HG02884 (cell line): ENCODE measurements at regions not wholly inside any gene's neighbourhood (a gene's known extent, or its start where the extent isn't known, plus 50 kb on each side); places are given as distances from the start of the nearest gene placed in this dataset.
"Not testable (repeated sequence)": the region's sequence is repeated elsewhere in the genome, so short reads cannot be mapped to it uniquely, and the experiment has no call there.

Experiments used
- ATAC-seq: cut with Tn5 transposase; IDR thresholded peaks from one replicate; pipeline ENCODE4 v1.9.1; 2021; ENCODE audit warnings: mild to moderate bottlenecking, moderate library complexity; ENCODE audit not compliant: unreplicated experiment

DNA sequence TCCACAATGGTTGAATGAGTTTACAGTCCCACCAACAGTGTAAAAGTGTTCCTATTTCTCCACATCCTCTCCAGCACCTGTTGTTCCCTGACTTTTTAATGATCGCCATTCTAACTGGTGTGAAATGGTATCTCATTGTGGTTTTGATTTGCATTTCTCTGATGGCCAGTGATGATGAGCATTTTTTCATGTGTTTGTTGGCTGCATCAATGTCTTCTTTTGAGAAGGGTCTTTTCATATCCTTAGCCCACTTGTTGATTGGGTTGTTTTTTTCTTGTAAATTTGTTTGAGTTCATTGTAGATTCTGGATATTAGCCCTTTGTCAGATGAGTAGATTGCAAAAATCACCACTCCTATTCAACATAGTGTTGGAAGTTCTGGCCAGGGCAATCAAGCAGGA, 287.6 kb upstream of the RASGRP1 start:
- ATAC-seq: not testable (repeated sequence)

DNA sequence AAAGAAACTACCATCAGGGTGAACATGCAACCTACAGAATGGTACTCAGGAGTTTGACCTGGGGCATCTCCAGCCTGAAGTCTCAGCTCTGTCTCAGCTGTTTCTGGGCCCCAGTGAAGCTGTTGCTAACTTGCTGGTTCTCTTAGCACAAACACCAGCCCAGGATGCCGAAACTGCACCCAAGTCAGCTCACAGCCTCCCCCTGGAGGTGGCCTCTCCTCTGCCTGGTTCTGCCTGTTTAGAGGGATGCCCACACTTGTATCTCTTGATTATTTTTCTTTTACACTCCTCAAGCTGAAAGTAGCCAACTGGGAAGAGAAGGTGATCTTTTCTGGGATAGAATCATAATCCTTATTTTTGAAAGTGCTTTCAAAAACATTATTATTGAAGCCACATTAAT, 289.0 kb upstream of the RASGRP1 start:
- ATAC-seq: no peak

DNA sequence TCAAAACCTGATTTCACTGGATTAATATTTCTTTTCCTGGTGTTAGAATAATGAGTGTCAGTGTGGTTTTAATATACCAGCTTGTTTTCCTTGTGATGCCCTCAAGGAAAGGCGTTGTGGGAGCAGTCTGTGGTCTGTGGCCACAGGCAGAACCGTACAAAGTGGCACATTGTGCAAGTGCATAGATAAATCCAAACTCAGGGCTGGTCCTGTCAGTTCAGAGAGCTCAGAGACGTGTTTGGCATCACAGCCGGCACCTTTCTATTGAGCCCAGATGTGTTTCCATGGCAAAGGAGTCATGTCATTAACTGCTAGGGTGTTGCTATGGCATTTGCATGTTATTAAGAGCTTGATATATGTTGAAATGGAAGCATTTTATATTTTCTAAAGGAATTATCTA, 289.9 kb upstream of the RASGRP1 start:
- no peak for ATAC-seq

DNA sequence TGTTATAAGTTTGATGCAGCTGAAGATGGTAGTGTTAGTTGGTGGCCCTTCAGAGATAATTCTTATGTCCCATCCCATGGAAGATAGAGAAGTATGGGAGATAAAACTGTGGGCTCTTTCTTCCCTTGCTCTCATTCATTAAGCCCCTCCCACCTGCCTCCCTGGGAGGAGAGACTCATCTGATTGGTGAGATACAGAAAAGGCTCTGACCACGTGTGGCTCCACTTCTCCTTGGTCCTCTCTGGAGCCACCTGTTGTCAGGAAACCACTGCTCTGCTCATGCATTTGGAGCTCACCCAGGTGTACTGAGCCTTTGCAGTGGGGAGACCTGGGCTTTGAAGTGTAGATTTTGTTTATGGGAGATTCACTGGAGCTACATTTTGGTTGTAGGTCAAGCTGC, 293.2 kb upstream of the RASGRP1 start:
- ATAC-seq: no peak

DNA sequence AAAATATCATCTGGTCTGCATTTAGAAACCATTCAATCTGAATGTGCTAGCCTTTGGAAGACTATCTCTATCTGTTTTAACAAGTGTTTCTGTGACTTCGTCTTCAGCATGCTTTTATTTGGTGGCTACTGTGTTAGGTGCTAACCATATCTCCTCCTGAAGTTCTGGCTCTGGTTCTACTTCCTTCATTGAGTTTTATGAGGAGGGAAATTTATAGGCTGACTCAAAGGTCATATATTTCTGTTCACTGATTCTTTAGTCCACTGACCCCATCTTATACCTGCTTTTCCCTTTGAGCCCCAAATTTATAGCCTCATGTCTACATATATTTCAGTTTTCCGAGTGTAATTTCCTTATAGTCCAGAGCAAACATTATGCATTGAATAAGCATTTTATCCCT, 295.0 kb upstream of the RASGRP1 start:
- no peak for ATAC-seq

DNA sequence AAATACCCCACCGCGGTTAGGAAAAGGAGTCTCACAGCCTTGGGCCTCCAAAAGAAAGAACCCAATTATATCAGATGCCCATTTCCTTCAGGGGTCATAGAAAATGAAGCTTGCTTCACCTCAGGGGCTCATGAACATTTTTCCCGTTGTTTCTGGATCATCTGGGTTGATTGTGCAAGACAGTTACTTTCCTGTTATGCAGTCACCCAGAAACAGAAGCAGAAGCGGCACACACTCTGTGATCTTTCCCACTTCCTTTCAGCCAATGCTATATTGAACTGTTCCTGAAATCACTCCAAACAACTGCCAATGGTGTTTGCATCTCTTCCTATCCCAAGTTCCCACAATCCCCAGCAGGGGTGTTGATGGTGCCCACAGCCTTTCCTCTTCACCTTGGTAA, 295.6 kb upstream of the RASGRP1 start:
- ATAC-seq: no peak

DNA sequence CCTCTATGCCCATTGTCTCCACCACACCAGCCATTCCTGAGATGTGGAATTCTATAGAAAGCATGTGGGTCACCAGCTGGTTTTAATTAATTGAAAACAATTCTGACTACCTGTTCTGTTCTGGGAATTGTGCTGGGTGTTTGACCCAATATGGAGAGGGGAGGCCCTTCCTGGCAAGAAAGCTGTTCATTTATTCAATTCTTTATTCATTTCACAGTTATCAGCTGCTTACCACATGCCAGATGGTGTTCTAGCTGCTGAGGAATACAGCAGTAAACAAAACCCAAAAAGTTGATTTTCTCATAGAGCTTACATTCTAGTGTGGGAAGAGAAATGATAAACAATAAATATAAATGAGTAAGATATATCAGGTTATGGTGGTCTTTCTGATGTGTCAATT, 296.1 kb upstream of the RASGRP1 start:
- no peak for ATAC-seq

DNA sequence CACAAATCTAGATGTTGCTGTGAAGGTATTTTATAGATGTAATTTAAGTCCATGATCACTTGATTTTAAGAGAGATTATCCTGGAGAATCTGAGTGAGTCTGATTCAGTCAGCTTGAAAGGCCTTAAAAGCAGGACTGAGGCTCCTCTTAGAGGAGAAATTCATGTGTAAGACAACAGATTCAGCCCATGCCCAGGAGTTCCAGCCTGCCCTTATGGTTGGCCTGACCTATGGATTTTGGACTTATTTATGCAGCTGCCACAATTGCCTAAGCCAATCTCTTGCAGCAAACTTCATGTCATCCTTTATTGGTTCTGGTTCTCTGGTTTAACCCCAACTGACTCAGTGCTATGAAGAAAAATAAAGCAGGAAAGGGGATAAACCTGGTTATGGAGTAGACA, 296.5 kb upstream of the RASGRP1 start:
- no peak for ATAC-seq

DNA sequence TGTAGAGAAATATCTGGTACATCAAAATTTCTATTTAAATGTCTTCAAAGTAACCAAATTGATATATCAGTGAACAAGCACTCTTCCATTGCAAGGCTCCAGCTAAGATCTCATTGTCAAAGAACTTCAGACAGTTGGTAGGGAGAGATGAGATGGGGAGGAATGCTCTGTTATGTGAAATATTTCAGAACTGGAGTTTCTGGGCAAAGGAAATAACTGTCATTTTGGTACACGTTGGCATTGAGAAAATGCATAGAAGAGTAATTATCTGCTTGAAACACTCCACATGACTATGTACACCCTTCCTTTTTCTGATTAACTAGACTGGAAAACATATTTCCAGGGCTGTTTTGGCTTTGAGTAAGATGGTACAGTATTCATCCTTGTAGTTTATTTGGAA, 297.5 kb upstream of the RASGRP1 start:
- ATAC-seq: no peak

DNA sequence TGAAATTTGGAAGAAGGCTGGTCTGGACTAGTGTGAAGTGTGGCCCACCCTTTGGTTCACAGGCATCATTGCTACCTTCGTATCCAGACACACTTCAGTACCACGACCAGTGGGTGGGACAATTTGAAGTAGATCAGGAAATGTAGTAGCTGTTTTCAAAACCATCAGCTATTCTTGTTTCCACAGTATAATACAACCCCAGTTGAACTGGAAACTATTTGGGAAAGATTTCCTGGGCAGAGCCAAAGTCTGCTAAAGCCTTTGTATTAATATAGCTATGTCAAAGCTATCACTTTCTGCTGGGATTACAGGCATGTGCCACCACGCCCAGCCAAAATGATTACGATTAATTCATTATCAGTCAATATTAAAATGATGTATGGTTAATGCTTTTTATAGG, 298.8 kb upstream of the RASGRP1 start:
- no peak for ATAC-seq

DNA sequence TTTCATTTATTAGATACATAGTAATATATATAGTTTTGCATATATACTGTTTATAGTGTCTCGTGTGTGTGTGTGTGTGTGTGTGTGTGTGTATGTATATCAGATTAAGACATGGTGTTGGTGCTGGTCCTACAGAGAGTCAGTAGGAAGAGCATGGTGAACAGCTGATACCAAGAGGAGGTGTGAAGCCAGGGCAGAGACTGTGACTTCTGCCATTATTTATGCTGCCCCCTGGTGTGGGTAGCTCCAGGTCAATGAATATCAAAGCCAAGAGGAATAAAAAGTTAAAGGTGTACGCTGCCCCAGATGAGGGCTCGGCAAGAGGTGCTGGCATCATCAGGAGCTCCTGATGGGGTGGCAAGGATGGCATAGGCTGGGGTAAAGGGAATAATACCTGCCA, 299.5 kb upstream of the RASGRP1 start:
- ATAC-seq: no peak

DNA sequence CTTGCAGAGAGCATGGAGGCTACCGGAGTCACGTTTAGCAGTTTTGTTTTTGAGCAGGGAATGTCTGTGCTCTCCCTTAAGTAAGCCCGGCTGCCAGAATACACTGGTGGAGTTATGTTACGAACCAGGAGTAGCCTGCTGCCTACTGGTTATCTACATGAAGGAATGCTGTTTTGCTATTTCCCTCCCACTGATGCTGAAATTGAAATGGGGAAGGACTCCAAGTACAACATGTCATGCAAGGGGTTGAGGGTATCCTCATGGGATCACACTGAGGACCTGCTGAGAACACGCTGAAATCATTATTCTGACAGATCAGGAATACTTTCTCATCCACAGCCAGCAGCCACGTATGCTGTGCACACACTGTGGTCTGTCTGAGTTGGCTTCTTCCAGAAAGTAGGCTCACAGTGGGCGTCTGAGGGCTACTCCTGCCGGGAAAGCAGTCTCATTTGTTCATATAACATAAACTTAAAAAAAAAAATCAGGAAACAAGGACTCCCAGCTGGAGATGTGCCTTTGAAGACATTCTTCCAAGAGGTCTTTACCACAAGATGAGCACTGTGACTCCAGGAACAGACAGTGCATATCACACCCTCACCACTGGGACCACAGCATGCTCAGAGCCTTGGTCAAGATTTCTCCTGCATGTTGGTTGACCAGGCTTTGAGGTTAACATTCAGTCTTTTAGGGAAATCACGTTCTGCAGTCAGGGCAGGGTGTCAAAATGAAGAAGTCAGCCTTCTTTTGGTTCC, 300.4 kb upstream of the RASGRP1 start:
- ATAC-seq: no peak

DNA sequence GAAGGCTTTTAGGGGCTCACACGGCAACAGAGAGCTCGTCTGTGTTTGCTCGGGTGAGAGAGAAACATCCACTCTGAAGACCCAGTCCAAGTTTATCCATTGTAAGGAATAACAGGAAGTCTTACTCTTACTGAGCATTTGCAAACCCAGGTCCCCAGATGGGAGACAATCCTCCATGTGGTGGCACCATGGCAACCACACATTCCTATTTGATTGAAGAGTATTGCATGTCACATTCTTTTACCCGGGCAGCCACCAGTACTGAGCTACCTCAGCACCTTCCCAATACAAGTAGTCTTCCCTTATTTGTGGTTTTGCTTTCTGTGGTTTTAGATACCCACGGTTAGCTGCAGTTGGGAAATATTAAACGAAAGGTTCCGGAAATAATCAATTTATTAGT, 302.9 kb upstream of the RASGRP1 start:
- ATAC-seq: no peak

DNA sequence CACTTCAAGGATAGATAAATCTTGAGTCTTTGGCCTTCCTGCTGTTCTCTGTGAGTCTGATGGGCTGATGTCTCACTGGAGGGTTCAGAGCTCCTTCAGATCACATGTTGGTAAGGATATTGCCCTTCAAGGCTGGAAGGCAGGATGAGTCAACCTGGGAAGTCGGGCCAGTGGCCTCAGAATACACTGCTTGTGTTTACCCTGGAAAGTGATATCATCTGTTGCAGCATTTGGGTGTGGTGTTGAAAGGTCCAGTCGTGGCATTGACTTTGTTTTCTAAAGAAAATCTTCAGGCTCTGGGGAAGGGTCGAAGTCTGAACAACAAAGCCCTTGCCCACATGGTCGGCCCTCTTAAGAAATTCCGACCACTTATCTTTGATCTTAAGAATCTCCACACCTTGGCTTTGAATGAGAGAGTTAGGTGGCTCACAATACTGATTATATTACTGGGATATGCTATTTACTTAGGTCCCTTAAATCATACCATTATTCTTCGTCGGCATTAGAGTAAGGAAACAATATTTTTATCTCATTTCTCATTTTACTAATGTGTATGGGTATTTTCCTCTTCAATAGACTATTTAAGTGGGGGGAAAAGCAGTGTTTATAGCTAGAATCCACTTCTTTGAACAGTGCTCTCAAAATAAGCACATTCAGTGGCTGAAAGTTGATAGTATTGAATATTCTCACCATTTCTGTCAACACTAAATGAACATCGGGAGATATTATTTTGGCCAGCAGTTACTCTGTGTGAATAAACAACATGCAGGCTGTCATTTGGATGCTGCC, 303.9 kb upstream of the RASGRP1 start:
- no peak for ATAC-seq

DNA sequence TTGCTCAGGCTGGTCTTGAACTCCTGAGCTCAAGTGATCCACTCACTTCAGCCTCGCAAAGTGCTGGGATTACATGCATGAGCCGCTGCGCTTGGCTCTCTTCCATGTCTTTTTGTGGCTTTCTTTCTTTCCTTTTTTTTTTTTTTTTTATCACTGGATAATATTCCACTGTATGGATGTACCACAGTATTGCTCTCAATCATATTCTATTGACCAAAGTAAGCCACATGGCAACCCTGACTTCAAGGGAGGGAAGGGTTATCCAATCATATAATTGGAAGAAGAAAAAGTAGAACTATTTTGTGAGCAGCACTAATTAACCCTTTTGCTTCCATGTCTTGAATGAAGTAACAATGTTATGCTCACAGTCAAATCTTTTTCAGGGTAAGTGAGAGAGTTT, 307.0 kb upstream of the RASGRP1 start:
- no peak for ATAC-seq

DNA sequence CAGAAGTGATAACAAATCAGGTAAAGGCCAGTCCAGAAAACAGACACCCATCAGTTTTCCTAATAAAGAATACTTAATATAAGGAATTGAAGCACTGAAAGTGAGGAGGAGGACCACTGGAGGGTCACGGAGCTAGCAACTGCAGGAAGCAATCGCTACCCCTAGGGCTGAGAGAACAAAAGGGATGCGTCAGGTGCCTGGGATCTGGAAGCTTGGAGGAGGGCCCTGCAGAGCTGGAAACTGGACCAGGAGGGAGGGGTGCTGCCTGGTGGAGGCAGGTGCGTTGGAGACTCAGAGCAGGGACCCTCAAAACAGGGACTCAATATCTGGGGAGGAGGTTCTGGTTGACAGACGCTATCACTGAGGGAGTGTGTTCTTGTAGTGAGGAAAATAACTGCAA, 308.1 kb upstream of the RASGRP1 start:
- no peak for ATAC-seq

DNA sequence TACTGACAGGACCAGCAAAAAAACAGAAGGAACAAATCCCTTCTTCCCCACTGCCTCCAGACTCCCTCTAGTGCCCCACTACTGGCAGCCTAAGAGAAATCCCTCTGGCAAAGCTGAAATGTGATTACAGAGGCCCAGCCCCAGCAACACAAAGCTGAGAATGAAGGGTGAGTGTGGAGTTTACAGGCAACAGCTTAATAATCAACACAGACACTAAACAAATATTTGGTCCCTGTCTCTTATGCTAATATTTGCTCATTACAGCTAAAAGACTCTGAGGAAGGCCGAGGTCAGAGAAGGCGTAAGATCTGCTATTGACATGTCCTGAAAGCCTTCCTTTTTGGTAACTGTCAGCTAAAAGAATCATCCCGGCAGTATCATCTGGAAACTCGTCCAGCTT, 308.5 kb upstream of the RASGRP1 start:
- no peak for ATAC-seq

DNA sequence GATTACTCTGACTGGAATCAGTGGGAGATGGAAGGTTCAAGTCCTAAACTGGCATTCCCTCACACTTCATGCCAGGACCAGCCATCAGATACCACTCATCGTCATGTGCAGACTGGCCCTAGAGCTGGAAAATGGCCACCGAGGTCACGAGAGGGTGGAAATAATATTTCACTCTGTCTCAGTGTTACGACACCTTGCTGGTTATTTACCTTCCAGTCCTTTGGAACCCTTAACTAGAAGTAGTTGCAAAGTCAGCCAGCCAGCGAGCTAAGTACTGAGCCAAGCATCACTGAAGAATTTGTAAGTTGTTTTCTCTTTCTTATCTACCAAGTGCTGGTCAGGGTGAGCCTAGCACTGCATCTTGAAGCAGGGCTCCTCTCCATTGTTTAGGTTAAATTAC, 309.9 kb upstream of the RASGRP1 start:
- no peak for ATAC-seq

DNA sequence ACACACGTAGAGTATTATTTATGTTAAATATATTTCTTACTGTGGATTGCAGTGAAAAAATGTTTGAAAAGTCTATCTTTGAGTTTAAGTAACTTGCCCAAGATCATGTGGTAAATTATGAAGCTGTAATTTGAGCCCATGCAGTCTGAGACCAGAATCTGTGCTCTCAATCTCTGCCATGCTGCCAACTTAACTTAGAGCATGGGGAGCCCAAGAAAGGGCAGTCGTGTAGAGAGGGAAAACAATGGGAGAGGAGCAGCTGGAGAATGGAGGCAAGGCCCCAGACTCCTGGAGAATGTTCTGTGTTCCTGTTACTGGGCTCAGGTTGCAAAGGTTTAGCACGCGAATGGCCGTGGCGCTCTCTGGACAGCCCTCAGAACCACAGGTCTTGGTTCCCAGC, 311.6 kb upstream of the RASGRP1 start:
- no peak for ATAC-seq

DNA sequence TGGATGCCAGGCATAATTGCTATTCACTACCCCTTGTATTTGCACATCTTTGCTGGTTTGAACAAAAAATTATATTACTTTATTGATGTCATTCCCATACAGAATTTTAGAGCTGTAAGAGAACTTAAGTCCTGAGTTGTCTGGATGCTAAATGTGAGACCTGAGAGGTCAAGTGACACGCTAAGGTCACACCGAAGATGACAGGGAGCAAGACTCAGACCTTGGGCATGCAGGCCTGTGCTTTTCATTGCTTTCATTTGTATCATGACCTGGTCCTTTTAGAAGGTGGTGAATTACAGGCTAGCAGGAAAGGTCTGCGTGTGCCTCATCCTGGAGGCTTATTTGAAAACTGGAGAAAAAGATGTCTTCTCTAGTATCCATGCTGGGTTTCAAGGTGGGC, 312.0 kb upstream of the RASGRP1 start:
- ATAC-seq: no peak

DNA sequence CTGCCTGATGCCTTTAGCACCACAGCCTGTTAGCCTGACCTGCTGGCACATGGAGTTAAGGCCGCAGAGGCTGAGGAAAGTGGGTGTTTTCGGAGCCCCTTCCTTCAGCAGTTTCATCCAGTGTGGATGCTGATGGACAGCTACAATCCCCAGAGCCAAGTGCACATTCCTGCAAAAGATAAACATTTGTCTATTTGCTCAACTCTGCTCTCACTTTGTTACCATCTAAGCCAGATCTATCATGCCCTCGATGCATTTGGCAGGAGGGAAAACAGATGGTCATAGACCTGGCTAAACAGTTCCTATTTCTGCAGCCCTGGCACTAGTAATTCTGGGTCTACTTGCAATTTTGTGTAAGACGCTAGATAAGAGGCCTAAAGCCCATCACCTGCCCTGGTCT, 312.9 kb upstream of the RASGRP1 start:
- no peak for ATAC-seq

DNA sequence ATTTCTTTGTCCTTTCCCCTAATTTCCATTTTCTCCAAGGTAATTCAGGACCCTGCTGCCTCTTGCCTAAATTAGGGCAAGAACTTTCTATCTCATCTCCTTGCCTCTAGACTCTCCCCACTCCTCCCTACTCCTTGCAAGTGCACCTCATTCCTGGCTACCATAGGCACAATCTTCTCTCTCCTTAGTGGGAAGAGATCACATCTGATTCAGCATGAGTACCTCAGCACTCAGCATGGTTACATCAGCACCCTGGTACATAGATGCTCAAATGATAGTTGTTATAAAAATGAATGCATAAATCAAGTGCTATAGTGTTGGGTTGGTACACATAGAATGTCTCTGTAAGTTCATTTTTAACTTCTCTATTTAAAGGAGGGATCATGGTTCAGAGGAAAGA, 313.4 kb upstream of the RASGRP1 start:
- ATAC-seq: no peak

DNA sequence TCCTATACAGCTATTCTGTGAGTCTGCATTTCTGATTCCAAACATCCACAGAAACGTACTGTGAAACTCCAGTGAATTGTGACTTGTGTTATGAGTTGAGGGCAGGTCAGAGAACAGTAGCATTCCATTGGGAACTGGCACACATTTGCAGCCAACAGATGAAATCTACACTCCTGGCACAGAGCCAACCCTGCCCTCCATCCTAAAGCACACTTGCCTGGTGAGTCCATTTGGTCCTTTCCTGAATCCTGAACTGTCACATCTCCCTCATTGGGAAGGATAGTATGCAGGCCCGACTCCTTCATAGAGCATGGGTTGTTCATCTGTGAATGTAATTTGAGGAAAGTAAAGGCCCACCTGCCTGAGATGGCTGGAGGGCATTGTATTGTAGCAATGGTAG, 314.3 kb upstream of the RASGRP1 start:
- ATAC-seq: no peak
